H54 (cell line): ENCODE measurements at regions not wholly inside any gene's neighbourhood (a gene's known extent, or its start where the extent isn't known, plus 50 kb on each side); places are given as distances from the start of the nearest gene placed in this dataset.

ENCODE experiments used
- DNase-seq: peaks from one replicate; pipeline ENCODE4 v3.0.0; 2011; ENCODE audit warnings: low spot score, mixed read lengths; ENCODE audit not compliant: insufficient read length
- FAIRE-seq: peaks from 3 replicates; lab custom pipeline; 2011; peaks lifted over from hg19 to GRCh38; lab: Jason Lieb, UNC
- POLR2A ChIP-seq: IDR thresholded peaks from 2 replicates; pipeline ENCODE4 v1.6.1; 2011; ENCODE audit warnings: low read depth, mild to moderate bottlenecking, low read length

DNA sequence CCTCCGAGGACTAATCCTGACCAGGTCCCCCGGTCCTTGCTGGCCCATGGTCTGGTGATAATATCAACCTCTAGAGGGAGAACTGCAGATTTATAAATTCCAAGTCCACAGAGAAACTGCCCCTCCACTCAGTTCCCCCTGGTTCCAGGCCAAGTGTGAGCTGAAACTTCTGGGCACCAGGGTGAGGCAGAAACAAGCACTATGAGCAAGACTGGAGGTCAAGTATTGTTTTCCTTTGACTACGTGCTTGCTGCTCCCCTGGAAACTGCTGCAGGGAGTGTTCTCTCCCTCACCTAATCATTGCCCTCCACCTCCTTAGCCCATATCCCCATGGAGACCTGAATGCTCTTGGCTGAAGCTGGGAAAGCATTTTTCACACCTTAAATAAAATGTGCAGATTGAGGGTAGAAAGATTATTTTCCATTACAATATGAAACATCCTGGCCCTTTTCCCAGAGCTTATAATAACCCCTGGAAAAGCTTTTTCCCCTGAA is 135.2 kb downstream of the RDH14 start:
- TF ChIP-seq POLR2A: no peak
- DNase-seq (no peak), FAIRE-seq (no peak)

- no peak for TF ChIP-seq POLR2A
- FAIRE-seq (no peak), DNase-seq (no peak)
These were observed 136.8 kb downstream of the RDH14 start for GRCh38 chr2:18423636-18424035.

- TF ChIP-seq POLR2A: no peak
These were observed 137.9 kb downstream of the RDH14 start for GRCh38 chr2:18422432-18423165.

DNA sequence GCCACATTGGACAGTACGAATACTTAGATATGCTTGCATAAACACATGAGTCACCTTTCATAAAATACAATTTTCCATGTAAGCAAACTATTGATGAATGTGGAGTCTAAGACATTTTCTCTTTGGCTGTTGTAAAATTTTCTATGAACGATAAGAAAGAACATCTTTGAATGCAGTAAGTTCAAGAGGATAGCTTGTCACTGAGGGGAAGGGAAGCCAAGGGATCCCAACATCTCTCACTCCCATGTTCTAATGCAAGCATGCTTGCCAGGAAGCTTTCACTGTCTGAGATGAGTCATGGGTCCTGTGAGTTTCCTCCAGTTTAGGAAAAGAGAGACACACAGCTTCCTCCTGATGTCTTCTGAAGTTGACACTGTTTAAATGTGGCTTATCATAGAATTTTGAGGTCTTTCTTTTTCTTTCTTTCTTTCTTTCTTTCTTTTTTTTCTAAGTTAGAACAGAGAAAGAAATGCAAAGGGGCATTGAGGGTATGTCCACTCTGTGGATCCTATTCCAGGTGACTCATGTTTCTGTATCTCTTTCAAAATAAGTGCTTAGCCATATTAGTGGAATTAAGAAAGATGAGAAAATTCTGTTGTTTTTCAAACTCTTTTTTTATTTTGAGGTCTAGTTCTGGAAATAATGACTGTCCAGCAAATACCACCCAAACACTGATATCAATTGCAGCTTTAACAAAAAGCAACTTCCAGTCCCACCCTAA is 146.6 kb downstream of the RDH14 start:
- peak; percentile 35 for DNase-seq
- peak; percentile 98 for FAIRE-seq
- TF ChIP-seq POLR2A: no peak

More at GRCh38 chr2:18422432-18423165, 137.9 kb downstream of the RDH14 start:
- DNase-seq: no peak
- FAIRE-seq: no peak

- no peak for DNase-seq
- no peak for FAIRE-seq
- TF ChIP-seq POLR2A: no peak
These were observed 147.3 kb downstream of the RDH14 start for GRCh38 chr2:18412980-18413675.

DNA sequence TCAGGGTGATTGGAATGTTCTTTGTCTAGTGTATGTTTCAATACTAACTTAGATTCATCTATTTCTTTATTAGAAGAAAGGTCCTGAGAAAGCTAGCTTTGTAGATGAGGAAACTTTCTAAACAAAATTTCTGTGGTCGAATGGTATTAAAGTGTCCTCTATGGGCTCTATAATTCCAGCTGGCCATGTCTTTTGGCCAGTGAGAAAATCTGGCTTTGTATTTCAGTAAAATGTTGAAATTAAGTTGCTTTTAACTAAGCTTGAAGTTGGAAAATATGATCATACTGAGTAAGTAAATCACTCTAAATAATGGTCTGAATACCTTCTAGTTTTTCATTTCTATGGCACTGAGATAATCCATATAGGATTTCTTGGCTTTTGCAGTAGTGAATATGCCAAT is 148.8 kb downstream of the RDH14 start:
- no peak for FAIRE-seq
- TF ChIP-seq POLR2A: no peak

GRCh38 chr2:18410543-18410942 is 149.9 kb downstream of the RDH14 start:
- FAIRE-seq: no peak
- no peak for TF ChIP-seq POLR2A
- no peak for DNase-seq

More for the DNA sequence above, 148.8 kb downstream of the RDH14 start:
- DNase-seq: no peak

DNA sequence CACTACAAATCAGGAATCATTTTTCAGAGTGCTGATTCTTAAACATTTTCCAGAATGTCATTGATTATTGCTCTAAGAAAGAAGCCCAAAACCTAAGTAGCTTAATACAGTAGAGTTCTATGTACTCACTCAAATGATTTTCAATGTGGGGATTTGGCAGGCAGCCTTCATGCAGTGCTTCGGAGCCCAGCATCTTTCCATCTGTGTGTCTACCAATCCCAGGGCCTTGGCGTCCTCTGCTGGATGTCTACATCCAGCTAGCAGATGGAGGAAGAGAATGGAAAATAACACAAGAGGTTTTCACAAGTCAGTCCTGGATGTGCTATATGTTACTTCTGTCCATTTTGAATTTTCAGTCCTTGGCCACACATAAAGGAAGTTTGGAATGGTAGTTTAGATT is 151.8 kb downstream of the RDH14 start:
- no peak for TF ChIP-seq POLR2A
- FAIRE-seq (no peak), DNase-seq (no peak)

DNA sequence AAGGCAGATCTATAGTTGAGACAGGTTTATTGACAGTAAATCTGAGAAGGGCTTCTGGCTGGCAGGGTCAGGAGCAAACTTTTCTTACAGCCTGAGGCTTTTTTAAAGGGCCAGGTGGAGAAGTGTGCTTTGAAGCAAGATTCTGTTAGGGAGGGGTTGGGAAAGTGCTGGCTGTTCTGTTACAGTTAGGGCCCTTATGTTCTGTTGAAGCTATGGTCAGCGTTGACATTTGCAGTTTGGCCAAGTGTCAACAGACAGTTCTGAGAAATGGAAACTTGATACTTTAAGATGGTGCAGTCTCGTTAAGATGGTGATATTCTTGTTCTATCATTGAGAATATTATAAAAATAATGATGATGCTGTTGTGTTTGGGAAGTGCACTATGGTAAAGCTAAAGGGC is 154.2 kb downstream of the RDH14 start:
- FAIRE-seq (no peak), DNase-seq (no peak)
- TF ChIP-seq POLR2A: no peak

DNA sequence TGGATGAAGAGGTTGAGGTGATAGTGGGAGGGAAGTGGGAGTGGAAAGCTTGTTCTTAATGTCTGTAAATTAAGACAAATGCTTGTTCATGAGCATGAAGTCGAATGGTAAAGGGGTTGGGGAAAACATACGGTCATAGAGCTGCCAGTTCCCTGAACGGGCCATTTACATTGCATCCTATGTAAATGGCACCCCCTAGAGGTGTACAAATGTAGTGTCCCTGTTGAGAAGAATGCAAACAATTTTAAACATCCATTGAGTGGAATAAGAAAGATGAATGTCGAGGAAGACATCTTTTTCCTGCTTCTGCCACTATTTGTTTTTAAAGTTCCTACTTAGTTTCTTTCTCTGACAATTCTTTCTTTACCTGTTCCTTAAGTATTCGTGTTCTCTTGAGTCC is 155.7 kb downstream of the RDH14 start:
- TF ChIP-seq POLR2A: no peak
- no peak for FAIRE-seq
- DNase-seq: no peak

DNA sequence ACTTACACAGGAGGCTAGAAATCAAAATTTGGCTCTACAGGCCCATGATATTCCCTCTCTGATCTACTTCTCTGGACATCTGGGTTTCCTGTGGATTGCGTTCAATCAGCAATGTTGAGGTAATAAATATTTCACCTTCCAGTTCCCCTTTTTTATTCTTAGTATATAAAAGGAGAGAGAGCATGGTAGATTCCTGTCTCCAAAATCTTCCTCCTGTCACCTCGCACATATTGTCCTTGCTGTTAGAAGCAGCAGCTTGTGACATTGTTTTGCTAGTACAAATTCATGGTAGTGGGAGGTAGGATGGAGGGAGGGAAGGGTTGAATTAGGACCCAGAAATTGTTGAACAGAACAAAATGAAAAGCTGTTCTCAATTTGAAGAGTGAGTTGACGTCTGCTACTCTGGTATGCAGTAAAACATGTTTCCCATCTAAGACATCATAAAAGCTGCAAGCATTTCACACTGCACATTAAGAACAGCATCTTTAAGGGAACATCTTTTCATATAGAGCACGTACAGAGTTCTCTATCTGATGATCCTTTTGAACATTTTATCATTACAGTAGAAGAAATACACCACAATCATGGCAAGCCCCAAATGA is 156.4 kb downstream of the RDH14 start:
- DNase-seq (no peak), FAIRE-seq (peak; percentile 20)
- no peak for TF ChIP-seq POLR2A

DNA sequence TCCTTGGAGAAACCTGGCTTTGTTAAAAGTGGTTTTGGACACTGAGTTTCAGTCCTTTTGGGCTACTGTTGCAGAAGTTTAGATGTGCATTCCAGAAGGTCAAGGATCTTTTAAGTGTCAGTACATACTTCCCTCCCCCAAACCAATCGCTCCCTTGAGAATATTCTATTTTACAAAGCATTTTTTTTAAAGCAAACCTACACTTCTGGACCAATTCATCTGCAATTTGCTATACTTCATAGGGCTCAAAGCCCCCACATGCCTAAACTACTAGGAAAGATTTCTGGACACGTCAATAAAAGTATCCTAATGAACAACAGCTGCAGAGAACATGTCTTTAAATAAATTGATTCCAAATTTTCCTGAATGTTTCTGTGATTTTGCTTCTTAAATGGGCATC is 157.6 kb downstream of the RDH14 start:
- DNase-seq: no peak
- FAIRE-seq: no peak
- TF ChIP-seq POLR2A: no peak

DNA sequence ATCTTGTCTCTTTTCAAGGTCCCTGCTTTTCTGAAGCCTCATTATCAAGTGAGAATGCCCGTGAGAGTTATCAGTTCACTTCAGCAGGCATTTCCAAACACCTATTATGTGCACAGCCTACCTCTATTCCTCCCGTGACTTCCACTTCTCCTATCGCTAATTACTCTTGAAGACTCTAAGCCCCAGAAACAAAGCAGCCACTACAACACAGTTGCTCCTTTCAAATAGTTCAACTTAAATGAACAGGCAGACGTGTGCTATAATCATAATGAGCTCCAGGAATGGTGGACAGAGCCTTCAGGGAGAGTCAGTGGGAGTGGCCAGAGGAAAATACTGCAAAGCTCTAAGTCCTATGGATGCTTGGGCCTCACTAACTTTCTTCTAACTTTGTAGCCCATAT is 159.0 kb downstream of the RDH14 start:
- TF ChIP-seq POLR2A: no peak
- no peak for DNase-seq
- no peak for FAIRE-seq

DNA sequence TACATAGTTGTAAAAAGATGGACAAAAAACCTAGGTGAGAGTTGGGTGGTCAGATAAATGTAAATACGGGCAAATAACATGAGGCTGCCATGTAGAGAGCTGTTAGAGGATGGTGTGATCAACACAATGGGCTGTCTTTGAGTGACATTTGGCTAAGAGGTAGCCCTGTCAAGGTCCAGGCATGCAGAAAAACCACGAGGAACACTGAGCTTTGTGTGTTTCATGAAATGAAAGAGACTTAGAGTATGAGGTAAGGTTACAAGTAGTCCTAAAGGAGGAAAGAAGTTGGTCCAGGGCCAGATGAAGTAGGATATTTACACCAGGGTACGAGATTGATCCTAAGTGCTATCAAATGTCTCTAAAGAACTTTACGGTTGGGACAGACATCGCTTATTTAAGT is 160.9 kb downstream of the RDH14 start:
- DNase-seq: no peak
- no peak for FAIRE-seq
- TF ChIP-seq POLR2A: no peak

GRCh38 chr2:18398833-18399232 is 161.6 kb downstream of the RDH14 start:
- TF ChIP-seq POLR2A: no peak
- DNase-seq (no peak), FAIRE-seq (no peak)
